ENCODE measurements at regions not wholly inside any gene's neighbourhood (a gene's known extent, or its start where the extent isn't known, plus 50 kb on each side); places are given as distances from the start of the nearest gene placed in this dataset.

DNA sequence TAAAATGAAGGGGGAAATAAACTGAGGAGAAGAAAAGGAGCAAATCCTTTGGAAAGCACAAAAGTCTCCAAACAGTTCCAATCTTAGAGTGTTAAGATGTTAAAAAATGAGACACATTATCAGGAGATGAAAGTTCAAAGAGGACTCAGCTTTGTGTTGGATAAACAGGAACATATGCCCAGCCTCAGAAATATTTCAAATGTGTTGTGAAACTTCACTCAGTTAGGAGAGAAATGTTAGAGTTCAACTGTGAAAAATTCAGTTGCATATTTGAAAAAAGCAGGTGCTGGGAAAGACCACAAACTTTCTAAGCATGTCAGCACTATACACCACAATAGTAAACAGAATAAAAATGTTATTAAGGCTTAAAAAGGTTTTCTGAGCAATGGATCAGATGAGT, 136.8 kb upstream of the PRKD1 start:
- Histone ChIP-seq H3K79me2 (ENCODE audit: insufficient read depth) (no peaks in the 10 kb centered on the region), H2AFZ (ENCODE audit: low read depth) (no peak overlapping the region), H3K4me2 (no peak overlapping the region), H3K9ac (no peak overlapping the region), H3K9me2 (no peaks in the 10 kb centered on the region), H3K27me3 (ENCODE audit: insufficient read depth) (no peaks in the 10 kb centered on the region), H4K20me1 (ENCODE audit: insufficient read depth) (no peaks in the 10 kb centered on the region), H3F3A (replicated peaks; ENCODE audit: insufficient read depth) (no peaks in the 10 kb centered on the region), H3K4me1 (ENCODE audit: control insufficient read depth in 1 of 2, insufficient read depth in 2 of 2, low read depth in 1 of 2, low read length in 1 of 2) (no peaks in the 10 kb centered on the region), H3K27ac (ENCODE audit: low read depth in 2 of 2, low read length in 1 of 2) (no peak overlapping the region), H3K9me3 (no peaks in the 10 kb centered on the region), H3K4me3 (ENCODE audit: low read depth in 2 of 2, low read length in 1 of 2) (no peak overlapping the region), H3K36me3 (replicated peaks in 1 of 2; ENCODE audit: control insufficient read depth in 1 of 2, insufficient read depth in 2 of 2, low read length in 1 of 2) (no peaks in the 10 kb centered on the region)
- ChIA-PET CTCF (no interaction called here), POLR2A (no interaction called here)
- TF ChIP-seq MEF2A (IDR thresholded peaks at IDR 0.05; ENCODE audit: borderline replicate concordance, low read depth): no peak
- no peak for TF ChIP-seq RFX5 (IDR thresholded peaks at IDR 0.05; ENCODE audit: low read length)
- no peak for TF ChIP-seq CHD2 (IDR thresholded peaks at IDR 0.05; ENCODE audit: low read length, partially characterized antibody)
- TF ChIP-seq POLR2AphosphoS5 (IDR thresholded peaks at IDR 0.05; ENCODE audit: low read depth, low read length): no peak
- no peak for TF ChIP-seq FOXJ3 (CRISPR knock-in tag; IDR thresholded peaks at IDR 0.05)
- TF ChIP-seq JUND (IDR thresholded peaks at IDR 0.05): no peak
- no peak for TF ChIP-seq TAF1 (IDR thresholded peaks at IDR 0.05; ENCODE audit: borderline replicate concordance, low read depth, low read length)
- TF ChIP-seq, protein P1, sequence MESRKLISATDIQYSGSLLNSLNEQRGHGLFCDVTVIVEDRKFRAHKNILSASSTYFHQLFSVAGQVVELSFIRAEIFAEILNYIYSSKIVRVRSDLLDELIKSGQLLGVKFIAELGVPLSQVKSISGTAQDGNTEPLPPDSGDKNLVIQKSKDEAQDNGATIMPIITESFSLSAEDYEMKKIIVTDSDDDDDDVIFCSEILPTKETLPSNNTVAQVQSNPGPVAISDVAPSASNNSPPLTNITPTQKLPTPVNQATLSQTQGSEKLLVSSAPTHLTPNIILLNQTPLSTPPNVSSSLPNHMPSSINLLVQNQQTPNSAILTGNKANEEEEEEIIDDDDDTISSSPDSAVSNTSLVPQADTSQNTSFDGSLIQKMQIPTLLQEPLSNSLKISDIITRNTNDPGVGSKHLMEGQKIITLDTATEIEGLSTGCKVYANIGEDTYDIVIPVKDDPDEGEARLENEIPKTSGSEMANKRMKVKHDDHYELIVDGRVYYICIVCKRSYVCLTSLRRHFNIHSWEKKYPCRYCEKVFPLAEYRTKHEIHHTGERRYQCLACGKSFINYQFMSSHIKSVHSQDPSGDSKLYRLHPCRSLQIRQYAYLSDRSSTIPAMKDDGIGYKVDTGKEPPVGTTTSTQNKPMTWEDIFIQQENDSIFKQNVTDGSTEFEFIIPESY (IDR thresholded peaks at IDR 0.05; ENCODE audit: borderline replicate concordance, low read depth): no peak
- TF ChIP-seq FOXM1 (IDR thresholded peaks at IDR 0.05; ENCODE audit: low read depth): no peak
- no peak for TF ChIP-seq FOSL2 (IDR thresholded peaks at IDR 0.05; ENCODE audit: borderline replicate concordance, low read depth)
- TF ChIP-seq YY1 (IDR thresholded peaks at IDR 0.05; ENCODE audit: low read depth): no peak
- TF ChIP-seq TCF12 (IDR thresholded peaks at IDR 0.05): no peak
- TF ChIP-seq, protein P2, sequence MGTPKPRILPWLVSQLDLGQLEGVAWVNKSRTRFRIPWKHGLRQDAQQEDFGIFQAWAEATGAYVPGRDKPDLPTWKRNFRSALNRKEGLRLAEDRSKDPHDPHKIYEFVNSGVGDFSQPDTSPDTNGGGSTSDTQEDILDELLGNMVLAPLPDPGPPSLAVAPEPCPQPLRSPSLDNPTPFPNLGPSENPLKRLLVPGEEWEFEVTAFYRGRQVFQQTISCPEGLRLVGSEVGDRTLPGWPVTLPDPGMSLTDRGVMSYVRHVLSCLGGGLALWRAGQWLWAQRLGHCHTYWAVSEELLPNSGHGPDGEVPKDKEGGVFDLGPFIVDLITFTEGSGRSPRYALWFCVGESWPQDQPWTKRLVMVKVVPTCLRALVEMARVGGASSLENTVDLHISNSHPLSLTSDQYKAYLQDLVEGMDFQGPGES (IDR thresholded peaks at IDR 0.05; ENCODE audit: low read depth, low read length): no peak
- TF ChIP-seq, protein P3, sequence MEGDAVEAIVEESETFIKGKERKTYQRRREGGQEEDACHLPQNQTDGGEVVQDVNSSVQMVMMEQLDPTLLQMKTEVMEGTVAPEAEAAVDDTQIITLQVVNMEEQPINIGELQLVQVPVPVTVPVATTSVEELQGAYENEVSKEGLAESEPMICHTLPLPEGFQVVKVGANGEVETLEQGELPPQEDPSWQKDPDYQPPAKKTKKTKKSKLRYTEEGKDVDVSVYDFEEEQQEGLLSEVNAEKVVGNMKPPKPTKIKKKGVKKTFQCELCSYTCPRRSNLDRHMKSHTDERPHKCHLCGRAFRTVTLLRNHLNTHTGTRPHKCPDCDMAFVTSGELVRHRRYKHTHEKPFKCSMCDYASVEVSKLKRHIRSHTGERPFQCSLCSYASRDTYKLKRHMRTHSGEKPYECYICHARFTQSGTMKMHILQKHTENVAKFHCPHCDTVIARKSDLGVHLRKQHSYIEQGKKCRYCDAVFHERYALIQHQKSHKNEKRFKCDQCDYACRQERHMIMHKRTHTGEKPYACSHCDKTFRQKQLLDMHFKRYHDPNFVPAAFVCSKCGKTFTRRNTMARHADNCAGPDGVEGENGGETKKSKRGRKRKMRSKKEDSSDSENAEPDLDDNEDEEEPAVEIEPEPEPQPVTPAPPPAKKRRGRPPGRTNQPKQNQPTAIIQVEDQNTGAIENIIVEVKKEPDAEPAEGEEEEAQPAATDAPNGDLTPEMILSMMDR (IDR thresholded peaks at IDR 0.05): no peak
- DNase-seq: no peak

DNA sequence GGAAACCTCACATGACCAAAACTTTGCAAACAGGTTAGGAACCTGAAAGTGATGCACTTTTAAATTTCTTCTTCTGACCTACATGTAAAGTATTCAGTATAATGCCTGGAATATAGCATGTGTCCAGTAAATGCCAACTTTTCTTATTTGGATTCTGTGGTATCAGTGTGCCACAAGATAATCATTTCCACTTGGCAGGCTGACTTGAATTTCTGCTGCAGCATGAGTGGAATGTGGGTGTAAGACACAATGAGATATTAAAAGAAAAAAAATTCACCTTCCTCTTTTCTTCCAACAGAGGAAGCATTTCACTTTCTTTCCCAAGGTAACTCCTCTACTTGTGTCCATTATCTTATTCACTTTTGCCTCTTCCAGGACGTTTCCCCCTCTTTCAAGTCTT, 141.9 kb upstream of the PRKD1 start:
- H3K4me1 ChIP-seq (ENCODE audit: control insufficient read depth in 1 of 2, insufficient read depth in 2 of 2, low read depth in 1 of 2, low read length in 1 of 2): no peaks in the 10 kb centered on the region
- H3F3A ChIP-seq (replicated peaks; ENCODE audit: insufficient read depth): no peaks in the 10 kb centered on the region
- no peak overlapping the region for H3K9ac ChIP-seq
- no peak overlapping the region for H2AFZ ChIP-seq (ENCODE audit: low read depth)
- DNase-seq: no peak
- H3K27ac ChIP-seq (ENCODE audit: low read depth in 2 of 2, low read length in 1 of 2): no peak overlapping the region
- H3K79me2 ChIP-seq (ENCODE audit: insufficient read depth): no peaks in the 10 kb centered on the region
- H3K36me3 ChIP-seq (replicated peaks in 1 of 2; ENCODE audit: control insufficient read depth in 1 of 2, insufficient read depth in 2 of 2, low read length in 1 of 2): no peaks in the 10 kb centered on the region
- no peaks in the 10 kb centered on the region for H4K20me1 ChIP-seq (ENCODE audit: insufficient read depth)
- no peak overlapping the region for H3K4me3 ChIP-seq (ENCODE audit: low read depth in 2 of 2, low read length in 1 of 2)
- H3K27me3 ChIP-seq (ENCODE audit: insufficient read depth): no peaks in the 10 kb centered on the region
- CTCF ChIA-PET: no interaction called here
- POLR2A ChIA-PET: no interaction called here
- H3K9me3 ChIP-seq: no peaks in the 10 kb centered on the region
- H3K9me2 ChIP-seq: no peaks in the 10 kb centered on the region
- H3K4me2 ChIP-seq: no peak overlapping the region
- 0% methylated on average over 1 of the region's 1 CpG for WGBS (ENCODE audit: low lambda C conversion rate)
- no peak for TF ChIP-seq NFIC (IDR thresholded peaks at IDR 0.05; ENCODE audit: borderline replicate concordance)
- TF ChIP-seq, protein P3 (IDR thresholded peaks at IDR 0.05): no peak
- no peak for TF ChIP-seq POLR2AphosphoS5 (IDR thresholded peaks at IDR 0.05; ENCODE audit: low read depth, low read length)
- TF ChIP-seq YY1 (IDR thresholded peaks at IDR 0.05; ENCODE audit: low read depth): no peak
- TF ChIP-seq, protein P4, sequence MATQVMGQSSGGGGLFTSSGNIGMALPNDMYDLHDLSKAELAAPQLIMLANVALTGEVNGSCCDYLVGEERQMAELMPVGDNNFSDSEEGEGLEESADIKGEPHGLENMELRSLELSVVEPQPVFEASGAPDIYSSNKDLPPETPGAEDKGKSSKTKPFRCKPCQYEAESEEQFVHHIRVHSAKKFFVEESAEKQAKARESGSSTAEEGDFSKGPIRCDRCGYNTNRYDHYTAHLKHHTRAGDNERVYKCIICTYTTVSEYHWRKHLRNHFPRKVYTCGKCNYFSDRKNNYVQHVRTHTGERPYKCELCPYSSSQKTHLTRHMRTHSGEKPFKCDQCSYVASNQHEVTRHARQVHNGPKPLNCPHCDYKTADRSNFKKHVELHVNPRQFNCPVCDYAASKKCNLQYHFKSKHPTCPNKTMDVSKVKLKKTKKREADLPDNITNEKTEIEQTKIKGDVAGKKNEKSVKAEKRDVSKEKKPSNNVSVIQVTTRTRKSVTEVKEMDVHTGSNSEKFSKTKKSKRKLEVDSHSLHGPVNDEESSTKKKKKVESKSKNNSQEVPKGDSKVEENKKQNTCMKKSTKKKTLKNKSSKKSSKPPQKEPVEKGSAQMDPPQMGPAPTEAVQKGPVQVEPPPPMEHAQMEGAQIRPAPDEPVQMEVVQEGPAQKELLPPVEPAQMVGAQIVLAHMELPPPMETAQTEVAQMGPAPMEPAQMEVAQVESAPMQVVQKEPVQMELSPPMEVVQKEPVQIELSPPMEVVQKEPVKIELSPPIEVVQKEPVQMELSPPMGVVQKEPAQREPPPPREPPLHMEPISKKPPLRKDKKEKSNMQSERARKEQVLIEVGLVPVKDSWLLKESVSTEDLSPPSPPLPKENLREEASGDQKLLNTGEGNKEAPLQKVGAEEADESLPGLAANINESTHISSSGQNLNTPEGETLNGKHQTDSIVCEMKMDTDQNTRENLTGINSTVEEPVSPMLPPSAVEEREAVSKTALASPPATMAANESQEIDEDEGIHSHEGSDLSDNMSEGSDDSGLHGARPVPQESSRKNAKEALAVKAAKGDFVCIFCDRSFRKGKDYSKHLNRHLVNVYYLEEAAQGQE (IDR thresholded peaks at IDR 0.05; ENCODE audit: low read depth, low read length): no peak
- TF ChIP-seq EP300 (IDR thresholded peaks at IDR 0.05; ENCODE audit: borderline replicate concordance in 1 of 2, low read depth in 1 of 2, low read length in 1 of 2): no peak

Data from SK-N-SH (cell line).